Left ventricle myocardium inferior (tissue), 1 donor: ENCODE measurements at regions not wholly inside any gene's neighbourhood (a gene's known extent, or its start where the extent isn't known, plus 50 kb on each side); places are given as distances from the start of the nearest gene placed in this dataset.

Source experiments
- DNase-seq: peaks from one replicate; pipeline ENCODE4 v3.0.0-alpha.2; 2020
- H3K27ac ChIP-seq: fragments of 200-600 bp; replicated peaks from 2 replicates; pipeline ENCODE4 v1.8.0; 2021
- H3K27me3 ChIP-seq: fragments of 200-600 bp; 2 replicates; pipeline ENCODE4 v1.8.0; 2021; ENCODE audit warnings: low read depth
- H3K36me3 ChIP-seq: fragments of 200-600 bp; 2 replicates; pipeline ENCODE4 v1.8.0; 2021
- H3K4me1 ChIP-seq: fragments of 200-600 bp; 2 replicates; pipeline ENCODE4 v1.8.0; 2021
- H3K4me3 ChIP-seq: fragments of 200-600 bp; 2 replicates; pipeline ENCODE4 v1.8.0; 2021; ENCODE audit warnings: mild to moderate bottlenecking, moderate library complexity
- H3K9me3 ChIP-seq: fragments of 200-600 bp; replicated peaks from 2 replicates; pipeline ENCODE4 v1.8.0; 2021
- intact Hi-C: fragments of 100-400 bp; cut with micrococcal nuclease; formaldehyde crosslinking; loops from one replicate; pipeline ENCODE4 v1.11.0; 2022
- TF ChIP-seq, protein P1 (sequence below): fragments of 200-600 bp; IDR thresholded peaks from 2 replicates; pipeline ENCODE4 v1.8.0; 2021; ENCODE audit warnings: antibody characterized with exemption, mild to moderate bottlenecking, borderline replicate concordance
- donor health status: DM: no; HTN: yes; CAD: no; lungs with severe emphysema.

DNA sequence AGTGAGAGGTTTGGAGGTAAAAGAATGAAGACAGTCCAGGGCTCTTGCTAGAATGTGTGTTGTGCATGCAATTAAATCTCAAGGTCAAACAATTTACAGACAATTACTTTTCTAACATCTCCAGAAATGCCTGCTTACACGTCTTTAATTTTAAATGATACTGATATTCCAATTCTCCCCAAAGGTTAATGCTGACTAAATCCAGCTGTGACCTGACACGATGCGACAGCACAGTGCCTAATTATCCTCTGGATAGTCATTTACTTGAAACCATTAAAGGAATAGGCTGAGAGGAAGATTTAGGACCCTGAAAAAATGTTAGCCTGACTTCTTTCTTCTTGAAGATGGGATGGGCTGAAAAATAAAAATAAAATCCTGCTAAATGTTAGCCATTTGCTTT is 178.2 kb upstream of the MMS22L start:
- TF ChIP-seq, protein P1, sequence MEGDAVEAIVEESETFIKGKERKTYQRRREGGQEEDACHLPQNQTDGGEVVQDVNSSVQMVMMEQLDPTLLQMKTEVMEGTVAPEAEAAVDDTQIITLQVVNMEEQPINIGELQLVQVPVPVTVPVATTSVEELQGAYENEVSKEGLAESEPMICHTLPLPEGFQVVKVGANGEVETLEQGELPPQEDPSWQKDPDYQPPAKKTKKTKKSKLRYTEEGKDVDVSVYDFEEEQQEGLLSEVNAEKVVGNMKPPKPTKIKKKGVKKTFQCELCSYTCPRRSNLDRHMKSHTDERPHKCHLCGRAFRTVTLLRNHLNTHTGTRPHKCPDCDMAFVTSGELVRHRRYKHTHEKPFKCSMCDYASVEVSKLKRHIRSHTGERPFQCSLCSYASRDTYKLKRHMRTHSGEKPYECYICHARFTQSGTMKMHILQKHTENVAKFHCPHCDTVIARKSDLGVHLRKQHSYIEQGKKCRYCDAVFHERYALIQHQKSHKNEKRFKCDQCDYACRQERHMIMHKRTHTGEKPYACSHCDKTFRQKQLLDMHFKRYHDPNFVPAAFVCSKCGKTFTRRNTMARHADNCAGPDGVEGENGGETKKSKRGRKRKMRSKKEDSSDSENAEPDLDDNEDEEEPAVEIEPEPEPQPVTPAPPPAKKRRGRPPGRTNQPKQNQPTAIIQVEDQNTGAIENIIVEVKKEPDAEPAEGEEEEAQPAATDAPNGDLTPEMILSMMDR, result no peak
- no peak for DNase-seq
- intact Hi-C loops, result no loop called here
- Histone ChIP-seq H3K4me1 (no peaks in the 10 kb centered on the region), H3K9me3 (no peaks in the 10 kb centered on the region), H3K27ac (no peak overlapping the region), H3K4me3 (no peak overlapping the region), H3K36me3 (no peaks in the 10 kb centered on the region), H3K27me3 (peaks cover 5% of the 10 kb centered on the region)

DNA sequence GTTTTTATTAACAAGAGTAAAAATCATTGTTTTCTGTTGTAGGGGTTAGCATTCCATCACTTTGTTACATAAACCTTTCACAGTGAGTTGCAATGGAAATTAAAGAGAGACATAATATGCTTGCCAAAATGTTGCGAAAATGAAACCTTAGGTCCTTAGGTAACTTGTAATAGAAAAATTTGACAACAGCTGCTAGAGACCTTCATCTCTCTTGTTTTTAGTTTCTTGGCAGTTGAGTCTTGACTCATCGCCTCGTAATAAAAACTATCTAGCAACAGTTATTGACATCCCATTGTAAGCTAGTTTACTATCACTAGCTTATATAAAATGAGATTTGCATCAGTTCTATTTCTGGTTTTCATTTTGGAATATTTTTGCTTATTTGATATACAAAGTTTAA is 179.0 kb upstream of the MMS22L start:
- Histone ChIP-seq H3K4me1 (no peaks in the 10 kb centered on the region), H3K9me3 (no peaks in the 10 kb centered on the region), H3K4me3 (no peak overlapping the region), H3K27me3 (peaks cover 5% of the 10 kb centered on the region), H3K27ac (no peak overlapping the region), H3K36me3 (no peaks in the 10 kb centered on the region)
- intact Hi-C loops, result no loop called here
- TF ChIP-seq, protein P1, result no peak
- no peak for DNase-seq

DNA sequence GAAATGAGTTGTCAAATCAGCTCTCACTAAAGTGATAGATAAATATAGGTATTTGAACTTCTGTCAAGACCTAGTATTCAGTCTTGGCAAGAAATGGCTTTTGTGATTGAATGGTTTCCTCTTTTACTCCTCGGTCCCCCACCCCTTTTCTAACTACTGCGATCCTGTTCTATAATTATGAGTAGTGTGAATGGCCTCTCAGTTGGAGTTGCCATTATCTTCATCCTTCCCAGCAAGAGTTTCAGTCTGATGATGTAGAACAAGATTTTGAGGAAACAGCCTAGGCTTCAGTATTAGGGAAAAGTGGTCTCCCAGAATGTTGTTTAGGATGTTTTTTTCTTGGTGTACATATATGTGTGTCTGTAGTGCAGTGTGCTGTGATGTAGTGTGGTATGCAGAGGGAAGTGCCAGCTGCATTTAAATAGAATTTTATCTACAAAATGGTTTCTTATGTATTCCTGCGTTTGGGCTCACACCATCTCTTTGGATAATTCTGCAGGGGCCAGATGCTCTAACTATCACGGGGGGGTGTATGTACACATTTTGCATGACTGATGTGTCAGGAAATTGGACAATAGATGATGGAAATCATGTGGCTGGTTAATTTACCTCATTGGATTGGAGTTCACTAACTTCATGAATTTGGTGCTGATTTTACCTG is 180.1 kb upstream of the MMS22L start:
- intact Hi-C loops, result no loop called here
- Histone ChIP-seq H3K27me3 (peaks cover 5% of the 10 kb centered on the region), H3K4me1 (no peaks in the 10 kb centered on the region), H3K4me3 (no peak overlapping the region), H3K27ac (no peak overlapping the region), H3K9me3 (no peaks in the 10 kb centered on the region), H3K36me3 (no peaks in the 10 kb centered on the region)
- TF ChIP-seq, protein P1, result no peak
- no peak for DNase-seq

DNA sequence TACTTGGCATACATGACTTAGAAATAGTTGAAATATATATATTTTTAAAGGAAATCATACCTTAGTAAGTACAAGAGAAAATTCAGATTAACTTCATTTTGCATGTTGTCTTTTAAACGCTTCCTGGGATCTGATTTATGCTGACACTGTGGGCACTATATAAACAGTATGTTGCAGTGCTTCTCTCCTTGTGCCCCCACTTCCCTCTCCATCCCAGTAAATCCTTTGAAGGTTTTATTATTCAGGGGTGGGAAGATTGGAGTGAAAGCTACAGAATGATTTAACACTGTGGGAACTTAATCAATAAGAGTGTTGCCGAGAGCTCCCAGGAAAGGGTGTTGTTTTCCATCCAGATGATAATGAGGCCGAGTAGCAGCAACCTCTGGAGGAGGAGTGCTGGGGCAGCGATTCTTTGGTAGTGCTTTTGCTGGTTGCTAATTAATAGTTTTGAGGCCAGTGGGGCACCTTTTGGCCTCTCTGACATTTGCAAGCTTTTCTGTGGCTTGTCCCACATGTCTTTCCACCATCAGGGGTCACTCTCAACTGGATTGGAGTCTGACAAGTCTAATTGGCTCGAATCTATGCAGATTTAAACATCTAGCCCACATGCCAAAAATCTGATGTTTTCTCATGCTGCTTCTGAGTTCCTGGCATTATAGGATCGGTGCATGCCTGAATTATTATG is 183.0 kb upstream of the MMS22L start:
- H3K9me3 ChIP-seq, result no peaks in the 10 kb centered on the region
- TF ChIP-seq, protein P1, result no peak
- H3K4me3 ChIP-seq, result no peak overlapping the region
- H3K27ac ChIP-seq, result no peak overlapping the region
- H3K27me3 ChIP-seq, result no peaks in the 10 kb centered on the region
- no peak for DNase-seq
- H3K36me3 ChIP-seq, result no peaks in the 10 kb centered on the region
- no peaks in the 10 kb centered on the region for H3K4me1 ChIP-seq
- intact Hi-C loops, result no loop called here

DNA sequence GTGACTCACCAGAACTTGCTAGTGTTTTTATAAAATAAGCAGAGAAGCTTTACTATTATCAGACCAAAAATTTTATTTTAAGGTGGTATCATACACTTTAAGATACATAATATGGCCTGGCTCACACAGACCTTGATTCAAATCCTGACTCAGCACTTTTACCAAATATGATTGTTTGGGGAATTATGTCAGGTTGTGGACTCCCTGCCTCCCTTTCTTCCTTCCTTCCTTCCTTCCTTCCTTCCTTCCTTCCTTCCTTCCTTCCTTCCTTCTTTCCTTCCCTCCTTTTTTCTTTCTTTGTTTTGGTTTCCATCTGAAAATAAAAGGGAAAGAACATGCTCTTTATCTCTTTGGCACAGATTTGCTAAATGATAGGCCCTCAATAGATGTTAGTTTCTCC is 186.0 kb upstream of the MMS22L start:
- H3K9me3 ChIP-seq, result no peaks in the 10 kb centered on the region
- TF ChIP-seq, protein P1, result no peak

More for the DNA sequence above, 186.0 kb upstream of the MMS22L start:
- intact Hi-C loops, result no loop called here
- H3K4me1 ChIP-seq, result no peaks in the 10 kb centered on the region
- no peaks in the 10 kb centered on the region for H3K27me3 ChIP-seq
- no peak overlapping the region for H3K27ac ChIP-seq
- H3K4me3 ChIP-seq, result no peak overlapping the region
- DNase-seq, result no peak
- no peaks in the 10 kb centered on the region for H3K36me3 ChIP-seq
